GM12878 (cell line): ENCODE measurements at regions not wholly inside any gene's neighbourhood (a gene's known extent, or its start where the extent isn't known, plus 50 kb on each side); places are given as distances from the start of the nearest gene placed in this dataset.
"Not testable (repeated sequence)": the region's sequence is repeated elsewhere in the genome, so short reads cannot be mapped to it uniquely, and the experiment has no call there.

ENCODE experiments used
- HCFC1 ChIP-seq: fragments of 150-350 bp; IDR thresholded peaks from 2 replicates; pipeline ENCODE4 v1.6.1; 2014; ENCODE audit warnings: low read length
- MEF2A ChIP-seq: IDR thresholded peaks from 2 replicates; pipeline ENCODE4 v1.6.1; 2011; ENCODE audit warnings: low read depth, mild to moderate bottlenecking, low read length, moderate library complexity; ENCODE audit not compliant: insufficient read depth
- MEF2B ChIP-seq: fragments of 450-650 bp; IDR thresholded peaks from 2 replicates; pipeline ENCODE4 v1.6.1; 2018; ENCODE audit warnings: mild to moderate bottlenecking, moderate library complexity; ENCODE audit not compliant: partially characterized antibody, poor library complexity, severe bottlenecking
- RFX5 ChIP-seq: IDR thresholded peaks from 2 replicates; pipeline ENCODE4 v1.6.1; 2011; ENCODE audit warnings: low read depth, low read length, improper control_type of control experiment
- ZNF384 ChIP-seq: IDR thresholded peaks from 2 replicates; pipeline ENCODE4 v1.6.1; 2012; ENCODE audit warnings: low read depth, mild to moderate bottlenecking, low read length, improper control_type of control experiment, borderline replicate concordance
- TF ChIP-seq, protein P1 (sequence below): IDR thresholded peaks from 2 replicates; pipeline ENCODE4 v1.6.1; 2012; ENCODE audit warnings: mild to moderate bottlenecking, low read depth, low read length
- TF ChIP-seq, protein P2 (sequence below), 3 experiments: IDR thresholded peaks in 2 of 3; conservative IDR thresholded peaks in 1 of 3; 2 replicates each; pipeline ENCODE4 v1.5.1; 2011; ENCODE audit warnings: low read depth in 3 of 3, low read length in 3 of 3, mild to moderate bottlenecking in 3 of 3, control low read depth in 2 of 3, moderate library complexity in 2 of 3, inconsistent platforms in 1 of 3, mixed read lengths in 1 of 3; ENCODE audit not compliant: control insufficient read depth in 2 of 3, insufficient read depth in 1 of 3; ENCODE audit errors: extremely low read depth in 1 of 3

DNA sequence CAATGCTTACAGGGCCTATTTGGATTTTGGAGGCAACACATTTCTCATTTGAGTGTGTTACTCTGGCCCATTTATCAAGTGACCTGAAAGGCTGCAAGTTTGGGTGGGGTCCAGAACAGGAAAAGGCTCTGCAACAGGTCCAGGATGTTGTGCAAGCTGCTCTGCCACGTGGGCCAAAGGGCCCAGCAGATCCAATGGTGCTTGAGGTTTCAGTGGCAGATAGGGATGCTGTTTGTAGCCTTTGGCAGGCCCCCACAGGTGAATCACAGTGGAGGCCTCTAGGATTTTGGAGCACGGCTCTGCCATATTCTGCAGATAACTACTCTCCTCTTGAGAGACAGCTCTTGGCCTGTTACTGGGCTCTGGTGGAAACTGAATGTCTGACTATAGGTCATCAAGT lies 412.2 kb upstream of the SMIM21 start:
- TF ChIP-seq, protein P1, sequence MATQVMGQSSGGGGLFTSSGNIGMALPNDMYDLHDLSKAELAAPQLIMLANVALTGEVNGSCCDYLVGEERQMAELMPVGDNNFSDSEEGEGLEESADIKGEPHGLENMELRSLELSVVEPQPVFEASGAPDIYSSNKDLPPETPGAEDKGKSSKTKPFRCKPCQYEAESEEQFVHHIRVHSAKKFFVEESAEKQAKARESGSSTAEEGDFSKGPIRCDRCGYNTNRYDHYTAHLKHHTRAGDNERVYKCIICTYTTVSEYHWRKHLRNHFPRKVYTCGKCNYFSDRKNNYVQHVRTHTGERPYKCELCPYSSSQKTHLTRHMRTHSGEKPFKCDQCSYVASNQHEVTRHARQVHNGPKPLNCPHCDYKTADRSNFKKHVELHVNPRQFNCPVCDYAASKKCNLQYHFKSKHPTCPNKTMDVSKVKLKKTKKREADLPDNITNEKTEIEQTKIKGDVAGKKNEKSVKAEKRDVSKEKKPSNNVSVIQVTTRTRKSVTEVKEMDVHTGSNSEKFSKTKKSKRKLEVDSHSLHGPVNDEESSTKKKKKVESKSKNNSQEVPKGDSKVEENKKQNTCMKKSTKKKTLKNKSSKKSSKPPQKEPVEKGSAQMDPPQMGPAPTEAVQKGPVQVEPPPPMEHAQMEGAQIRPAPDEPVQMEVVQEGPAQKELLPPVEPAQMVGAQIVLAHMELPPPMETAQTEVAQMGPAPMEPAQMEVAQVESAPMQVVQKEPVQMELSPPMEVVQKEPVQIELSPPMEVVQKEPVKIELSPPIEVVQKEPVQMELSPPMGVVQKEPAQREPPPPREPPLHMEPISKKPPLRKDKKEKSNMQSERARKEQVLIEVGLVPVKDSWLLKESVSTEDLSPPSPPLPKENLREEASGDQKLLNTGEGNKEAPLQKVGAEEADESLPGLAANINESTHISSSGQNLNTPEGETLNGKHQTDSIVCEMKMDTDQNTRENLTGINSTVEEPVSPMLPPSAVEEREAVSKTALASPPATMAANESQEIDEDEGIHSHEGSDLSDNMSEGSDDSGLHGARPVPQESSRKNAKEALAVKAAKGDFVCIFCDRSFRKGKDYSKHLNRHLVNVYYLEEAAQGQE = not testable (repeated sequence)
- TF ChIP-seq MEF2A, MEF2B, RFX5, HCFC1, ZNF384: not testable (repeated sequence)
- TF ChIP-seq, protein P2, sequence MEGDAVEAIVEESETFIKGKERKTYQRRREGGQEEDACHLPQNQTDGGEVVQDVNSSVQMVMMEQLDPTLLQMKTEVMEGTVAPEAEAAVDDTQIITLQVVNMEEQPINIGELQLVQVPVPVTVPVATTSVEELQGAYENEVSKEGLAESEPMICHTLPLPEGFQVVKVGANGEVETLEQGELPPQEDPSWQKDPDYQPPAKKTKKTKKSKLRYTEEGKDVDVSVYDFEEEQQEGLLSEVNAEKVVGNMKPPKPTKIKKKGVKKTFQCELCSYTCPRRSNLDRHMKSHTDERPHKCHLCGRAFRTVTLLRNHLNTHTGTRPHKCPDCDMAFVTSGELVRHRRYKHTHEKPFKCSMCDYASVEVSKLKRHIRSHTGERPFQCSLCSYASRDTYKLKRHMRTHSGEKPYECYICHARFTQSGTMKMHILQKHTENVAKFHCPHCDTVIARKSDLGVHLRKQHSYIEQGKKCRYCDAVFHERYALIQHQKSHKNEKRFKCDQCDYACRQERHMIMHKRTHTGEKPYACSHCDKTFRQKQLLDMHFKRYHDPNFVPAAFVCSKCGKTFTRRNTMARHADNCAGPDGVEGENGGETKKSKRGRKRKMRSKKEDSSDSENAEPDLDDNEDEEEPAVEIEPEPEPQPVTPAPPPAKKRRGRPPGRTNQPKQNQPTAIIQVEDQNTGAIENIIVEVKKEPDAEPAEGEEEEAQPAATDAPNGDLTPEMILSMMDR (IDR thresholded peaks at IDR 0.05 in 2 of 3, conservative IDR thresholded peaks at IDR 0.05 in 1 of 3; ENCODE audit: control insufficient read depth in 2 of 3, extremely low read depth in 1 of 3, insufficient read depth in 1 of 3, low read depth in 3 of 3, low read length in 3 of 3) = not testable (repeated sequence)
